M059J (cell line): ENCODE measurements at regions not wholly inside any gene's neighbourhood (a gene's known extent, or its start where the extent isn't known, plus 50 kb on each side); places are given as distances from the start of the nearest gene placed in this dataset.

Experiments used
- DNase-seq: peaks from one replicate; pipeline ENCODE4 v3.0.0-alpha.2; 2012; ENCODE audit warnings: low read depth

DNA sequence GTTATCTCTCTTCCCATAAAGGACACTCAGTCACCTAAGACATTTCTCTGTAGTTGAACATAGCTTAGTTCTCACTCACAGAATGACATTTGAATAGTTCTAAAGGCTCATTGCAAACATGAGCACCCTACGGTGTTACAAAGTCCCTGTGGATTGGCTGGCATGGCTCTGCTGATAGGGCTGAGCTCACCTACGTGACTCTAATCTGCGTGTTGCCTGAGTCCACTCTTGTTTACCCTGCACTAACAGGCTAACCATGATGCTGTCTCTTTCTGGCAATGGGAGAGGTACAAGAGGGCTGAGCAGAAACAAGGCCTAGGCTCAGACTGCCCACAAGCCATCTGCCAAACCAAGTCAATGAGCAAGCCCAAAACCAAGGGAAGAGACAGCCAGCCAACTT is 103.6 kb downstream of the PALM2AKAP2 start:
- DNase-seq: no peak

DNA sequence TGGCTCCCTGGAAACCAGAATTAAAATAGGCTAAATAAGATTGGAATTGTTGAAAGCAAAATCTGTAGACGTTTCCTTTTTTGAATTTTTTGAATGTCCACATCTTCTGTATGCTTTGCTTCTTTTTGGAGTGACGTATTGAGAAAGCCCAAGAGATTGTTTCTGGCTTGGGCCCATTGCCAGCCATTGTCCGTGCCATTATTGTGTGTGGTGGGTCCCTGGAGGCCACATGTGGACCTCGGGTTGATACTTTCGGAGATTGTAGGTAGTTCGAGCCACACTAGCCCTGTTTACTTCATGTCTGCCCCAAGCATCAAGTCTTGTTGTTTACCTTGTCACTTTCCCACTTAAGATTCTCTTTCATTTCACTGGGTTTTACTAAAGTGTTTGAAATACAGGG is 106.0 kb downstream of the PALM2AKAP2 start:
- no peak for DNase-seq

DNA sequence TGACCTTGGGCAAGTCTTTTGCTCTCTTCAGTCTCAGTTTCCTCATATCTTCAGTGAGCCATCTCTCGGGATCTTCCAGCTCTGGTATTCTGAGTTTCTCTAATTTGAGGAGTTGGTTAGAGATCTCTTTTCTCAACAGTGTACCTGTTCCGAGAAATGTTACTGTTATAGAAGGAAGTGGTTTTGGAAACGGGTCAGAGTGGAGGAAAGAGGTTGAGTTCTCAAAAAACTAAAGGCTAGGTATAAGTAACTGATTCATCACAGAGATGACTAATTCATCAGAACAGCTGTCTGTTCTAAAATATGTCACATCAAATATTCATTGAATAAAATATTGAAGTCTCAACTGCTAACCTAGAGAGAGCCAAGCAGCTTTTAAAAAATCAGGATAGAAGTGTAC is 106.6 kb downstream of the PALM2AKAP2 start:
- DNase-seq: peak; percentile 28

DNA sequence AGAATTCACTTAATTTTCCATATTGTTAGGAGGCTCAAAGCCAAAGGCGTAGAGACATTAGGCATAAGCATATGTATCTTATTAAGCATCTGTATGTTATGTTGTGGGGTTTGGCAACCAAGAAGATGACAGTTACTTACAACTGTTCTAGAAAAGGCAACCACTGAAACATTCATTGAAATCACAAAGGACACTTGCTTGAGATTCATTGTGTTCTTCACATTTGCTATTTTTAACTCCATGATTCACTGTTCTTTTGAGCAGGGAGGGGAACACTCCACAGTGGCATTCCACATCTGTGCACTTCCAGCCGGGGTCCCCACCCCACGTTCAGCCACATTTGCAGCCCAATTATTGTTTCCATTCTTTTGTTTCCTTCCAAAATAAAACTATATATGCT is 107.1 kb downstream of the PALM2AKAP2 start:
- DNase-seq: peak; percentile 44

DNA sequence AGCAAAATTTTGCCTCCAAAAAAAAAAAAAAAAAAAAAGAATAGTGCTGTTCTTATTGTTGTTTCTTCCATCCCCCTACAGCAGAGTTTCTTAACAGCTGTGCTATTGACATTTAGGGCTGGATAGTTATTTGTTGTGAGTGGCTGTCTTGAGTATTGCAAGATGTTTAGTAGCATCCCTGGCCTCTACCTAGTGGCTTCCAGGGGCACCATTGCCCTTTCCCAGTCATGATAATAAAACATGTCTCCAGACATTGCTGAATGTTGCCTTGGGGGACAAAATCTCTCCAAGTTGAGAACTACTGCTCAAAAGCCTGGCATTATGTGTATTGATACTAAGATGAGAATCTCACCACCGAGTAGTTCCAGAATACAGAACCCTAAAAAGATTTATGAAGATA is 108.7 kb downstream of the PALM2AKAP2 start:
- no peak for DNase-seq

DNA sequence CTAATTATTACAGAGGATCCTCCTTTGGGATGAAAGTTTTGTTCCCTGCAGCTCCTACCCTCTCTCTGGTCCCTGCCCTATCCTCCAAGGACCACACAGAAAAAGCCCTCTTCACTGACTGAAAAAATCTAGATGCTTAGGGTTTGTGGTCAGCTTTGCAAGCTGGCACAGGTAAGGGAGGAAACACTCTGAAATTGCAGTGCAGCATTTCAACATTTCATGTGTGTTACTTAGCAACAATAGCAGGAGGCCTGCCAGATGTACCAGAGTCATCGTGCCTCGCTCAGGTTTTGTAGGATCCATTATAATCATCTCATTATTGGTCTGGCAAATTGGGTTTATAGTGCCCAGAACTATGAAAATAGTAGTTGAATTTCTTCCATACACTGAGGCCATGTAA is 109.5 kb downstream of the PALM2AKAP2 start:
- no peak for DNase-seq

DNA sequence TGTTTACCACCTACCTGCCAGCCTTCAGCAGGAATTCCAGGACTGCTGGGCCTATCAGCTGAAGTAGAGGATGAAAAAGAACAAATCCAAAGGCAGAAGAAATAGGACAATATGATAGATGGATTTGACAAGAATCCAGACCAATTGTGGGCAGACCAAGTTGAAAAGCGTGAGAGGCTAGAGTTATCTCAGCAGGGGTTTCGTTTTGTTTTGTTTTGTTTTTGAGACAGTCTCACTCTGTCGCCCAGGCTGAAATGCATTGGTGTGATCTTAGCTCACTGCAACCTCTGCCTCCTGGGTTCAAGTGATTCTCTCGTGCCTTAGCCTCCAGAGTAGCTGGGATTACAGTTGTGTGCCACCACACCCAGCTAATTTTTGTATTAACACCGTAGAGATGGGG is 113.2 kb downstream of the PALM2AKAP2 start:
- DNase-seq: no peak

DNA sequence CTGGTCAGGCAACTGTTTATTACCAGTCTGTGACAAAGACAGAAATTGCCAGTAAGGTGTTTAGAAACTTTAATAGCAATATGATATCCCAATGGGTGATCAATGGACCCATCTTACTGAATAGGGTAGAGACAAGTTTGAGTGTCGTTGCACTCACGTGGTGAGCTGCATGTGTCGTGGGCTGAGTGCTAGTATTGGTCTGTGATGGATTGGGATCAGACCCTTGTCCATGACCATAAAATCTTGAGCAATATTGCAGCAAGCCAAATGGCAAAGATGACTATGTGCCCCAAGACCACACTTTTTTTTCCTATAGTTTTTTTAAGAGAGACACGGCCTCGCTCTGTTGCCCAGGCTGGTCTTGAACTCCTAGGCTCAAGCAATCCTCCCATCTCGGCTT is 114.5 kb downstream of the PALM2AKAP2 start:
- DNase-seq: no peak

DNA sequence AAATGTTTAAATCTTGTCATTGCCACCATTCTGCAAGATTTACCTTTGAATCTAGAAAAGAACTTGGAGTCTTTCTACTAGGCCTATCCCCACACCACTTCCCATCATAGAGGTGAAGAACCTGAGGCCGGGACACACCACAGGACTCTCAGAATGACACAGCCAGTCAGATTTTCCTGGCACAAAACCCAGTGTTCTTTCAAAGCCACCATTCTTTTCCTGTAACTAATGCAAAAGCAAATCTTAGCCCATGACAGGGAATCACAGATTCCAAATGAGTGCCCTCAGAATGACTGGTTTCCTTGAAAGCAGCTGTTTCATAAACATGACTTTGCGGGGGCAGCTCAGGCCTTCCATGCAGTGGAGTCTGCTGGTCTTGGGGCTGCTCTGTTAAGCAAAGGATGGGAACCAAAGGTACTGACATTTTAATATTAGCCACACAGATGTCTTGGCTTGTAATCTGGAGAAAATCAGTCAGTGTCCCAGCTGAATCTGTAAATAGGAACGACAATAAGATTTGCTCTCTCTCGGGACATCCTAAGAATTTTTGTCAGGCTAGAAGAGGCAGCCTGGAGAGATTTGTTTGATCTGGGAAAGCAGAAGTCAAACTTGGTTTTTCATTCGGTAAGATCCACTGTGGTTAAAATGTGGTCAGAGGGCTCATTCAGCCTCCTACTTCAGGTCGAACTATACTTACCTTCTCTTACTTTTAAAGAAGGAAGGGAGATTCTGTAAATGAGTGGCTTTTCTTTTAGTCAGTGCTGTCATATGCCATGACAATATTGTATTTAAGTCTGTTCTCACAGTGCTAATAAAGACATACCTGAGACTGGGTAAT is 115.1 kb downstream of the PALM2AKAP2 start:
- peak; percentile 90 for DNase-seq

DNA sequence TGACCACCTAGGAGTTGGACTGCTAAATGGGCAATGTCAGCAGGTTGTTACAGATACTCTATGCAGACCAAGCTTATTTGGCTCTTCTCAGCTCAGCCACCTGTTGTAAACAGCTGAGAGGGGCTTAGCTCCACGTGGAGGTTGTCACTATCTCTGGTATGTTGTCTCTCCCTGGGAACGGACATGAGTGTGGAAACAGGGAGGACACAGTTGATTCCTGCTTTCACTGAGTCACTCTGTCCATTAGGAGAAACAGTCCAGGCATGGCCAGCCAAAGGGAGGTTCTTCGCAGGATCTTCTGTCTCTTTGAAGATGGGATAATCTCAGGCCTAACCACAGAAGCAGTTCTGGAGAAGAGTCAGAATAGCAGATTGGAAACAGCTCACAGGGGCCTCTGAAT is 121.2 kb downstream of the PALM2AKAP2 start:
- no peak for DNase-seq

DNA sequence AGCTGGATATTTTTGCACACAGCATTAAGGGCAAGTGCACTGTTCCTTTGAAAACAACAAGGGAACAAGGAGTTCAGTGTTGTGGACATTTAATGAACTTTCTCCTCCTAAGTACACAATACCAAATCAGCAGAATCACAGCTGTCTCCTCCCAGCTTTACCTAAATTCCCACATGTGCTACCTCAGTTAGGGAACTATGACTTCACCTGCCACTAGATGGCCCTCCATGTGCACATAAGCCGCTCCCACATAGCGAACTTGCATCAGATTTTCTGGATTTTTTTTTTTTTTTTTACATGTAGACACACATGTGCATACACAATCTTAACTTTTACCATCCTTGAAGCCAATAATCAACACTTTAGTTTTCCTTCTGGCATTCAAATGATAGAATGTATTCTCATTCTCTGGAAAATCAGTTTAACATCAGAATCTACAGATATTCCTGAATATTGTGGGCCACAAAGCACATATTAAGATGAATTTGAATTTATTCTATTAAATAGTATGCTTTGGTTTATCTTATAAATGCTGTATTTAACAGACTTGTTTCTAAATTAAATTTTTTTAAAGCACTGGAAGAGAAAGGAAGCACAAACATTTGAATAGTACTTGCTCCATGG is 123.6 kb downstream of the PALM2AKAP2 start:
- peak; percentile 72 for DNase-seq

DNA sequence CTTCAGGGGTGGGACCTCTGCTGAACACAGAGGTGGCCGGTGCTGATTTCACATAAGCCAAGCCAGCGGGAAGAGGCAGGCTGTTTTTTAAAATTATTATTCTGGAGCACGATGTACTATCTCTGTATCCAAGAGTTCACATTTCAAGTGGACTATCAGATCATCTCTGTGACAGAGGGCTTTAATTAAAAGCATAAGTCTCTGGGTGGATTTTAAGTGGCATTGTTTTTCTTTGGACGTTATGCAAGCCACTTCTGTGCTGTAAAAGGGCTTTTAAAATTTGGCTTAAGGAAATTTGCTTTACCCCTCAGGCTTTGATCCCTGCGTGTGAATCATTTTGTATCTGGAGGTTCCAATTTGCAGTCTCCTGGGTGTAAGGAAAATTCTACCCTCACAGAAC is 124.7 kb downstream of the PALM2AKAP2 start:
- DNase-seq: no peak

DNA sequence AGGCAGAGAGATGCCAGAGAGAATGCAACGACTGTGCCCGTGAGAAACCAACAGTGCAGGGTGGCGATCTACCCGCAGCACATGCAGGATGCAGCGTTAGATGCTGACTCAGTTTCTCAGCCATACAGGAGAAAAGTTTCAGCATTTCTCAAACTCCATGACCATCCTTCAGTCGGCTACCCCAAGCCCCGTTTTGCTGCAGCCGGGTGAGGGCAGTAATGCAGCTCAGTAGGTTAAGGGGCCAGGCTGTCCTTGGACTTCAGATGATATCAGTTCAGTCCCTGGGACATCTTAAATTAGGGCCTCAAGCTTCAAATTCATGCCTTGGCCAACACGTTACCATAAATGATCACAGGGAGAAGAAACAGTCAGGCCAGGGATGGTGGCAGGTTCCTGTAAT is 125.5 kb downstream of the PALM2AKAP2 start:
- DNase-seq: no peak

DNA sequence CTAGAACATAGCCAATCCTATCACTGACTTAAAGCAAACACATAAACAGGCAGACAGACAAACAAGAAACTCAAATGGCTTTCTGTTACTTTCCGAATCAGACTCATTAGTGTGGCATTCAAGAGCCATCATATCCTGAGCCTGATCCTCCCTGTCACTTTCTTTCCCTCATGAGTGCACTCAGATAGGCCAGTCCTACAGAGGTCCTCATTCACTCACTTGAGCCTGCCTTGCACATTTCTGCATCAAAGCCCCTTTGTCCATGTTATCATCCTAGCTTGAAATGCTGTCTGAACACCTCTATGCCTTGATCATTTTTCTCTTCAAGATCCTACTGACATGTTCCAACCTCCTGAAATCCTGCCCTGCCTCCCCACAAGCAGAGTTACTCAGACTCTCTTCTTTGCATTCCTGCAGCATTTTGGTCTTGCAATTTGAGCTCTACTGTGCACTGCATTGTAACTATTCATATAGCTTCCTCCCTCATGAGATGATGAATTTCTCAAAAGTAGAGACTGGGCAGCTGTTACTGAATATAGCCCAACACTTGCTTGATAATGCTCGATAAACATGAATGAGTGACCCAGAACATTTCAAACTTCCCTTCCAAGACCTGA is 126.9 kb downstream of the PALM2AKAP2 start:
- DNase-seq: no peak

DNA sequence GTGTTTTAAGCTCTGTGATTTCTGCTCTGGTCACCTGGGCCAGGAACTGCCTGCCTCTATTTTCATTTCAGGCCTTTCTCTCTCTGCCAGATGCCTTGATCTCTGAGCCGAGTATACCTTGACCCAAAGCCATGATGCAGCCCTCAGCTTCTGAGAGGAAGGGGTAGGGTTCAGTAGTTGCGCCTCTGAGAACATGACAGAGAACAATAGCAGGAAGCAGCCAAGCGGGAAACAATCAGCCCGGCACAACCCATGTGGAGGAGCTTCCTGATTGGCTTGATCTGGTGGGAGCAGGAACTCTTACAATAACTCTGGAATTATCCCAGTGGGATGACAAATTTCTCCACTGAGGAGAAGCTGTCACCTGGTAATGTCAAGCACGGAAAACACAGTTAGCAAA is 127.4 kb downstream of the PALM2AKAP2 start:
- DNase-seq: no peak

DNA sequence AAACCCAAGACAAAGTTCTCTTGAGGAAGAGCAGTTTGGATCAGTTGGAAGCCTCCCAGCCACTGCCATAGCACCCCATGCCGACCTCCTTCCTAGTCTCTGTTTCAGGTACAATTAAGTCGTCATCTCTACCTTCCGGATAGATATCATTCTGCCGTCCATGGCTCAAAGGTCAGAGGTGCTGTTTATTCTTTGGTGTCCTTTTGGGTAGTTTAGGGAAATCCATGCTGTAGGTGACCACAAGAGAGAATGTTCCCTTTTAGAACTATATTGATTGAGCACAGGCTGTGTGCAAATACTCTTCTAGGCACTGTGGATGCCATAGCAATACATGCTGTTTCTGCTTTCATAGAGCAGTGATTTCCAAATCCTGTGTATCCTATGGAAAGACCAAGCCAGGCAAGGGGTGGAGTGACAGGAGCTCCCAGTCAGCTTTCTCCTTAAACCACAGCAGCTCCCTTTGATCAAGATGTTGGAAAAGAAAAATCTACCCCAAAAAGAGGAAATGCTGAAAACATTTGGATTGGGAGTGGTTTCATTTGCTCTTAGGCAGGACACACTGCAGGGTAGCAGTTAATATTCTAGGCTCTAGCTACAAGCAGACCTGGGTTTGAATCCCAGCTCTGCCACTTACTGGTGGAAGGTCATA is 127.9 kb downstream of the PALM2AKAP2 start:
- DNase-seq: no peak

DNA sequence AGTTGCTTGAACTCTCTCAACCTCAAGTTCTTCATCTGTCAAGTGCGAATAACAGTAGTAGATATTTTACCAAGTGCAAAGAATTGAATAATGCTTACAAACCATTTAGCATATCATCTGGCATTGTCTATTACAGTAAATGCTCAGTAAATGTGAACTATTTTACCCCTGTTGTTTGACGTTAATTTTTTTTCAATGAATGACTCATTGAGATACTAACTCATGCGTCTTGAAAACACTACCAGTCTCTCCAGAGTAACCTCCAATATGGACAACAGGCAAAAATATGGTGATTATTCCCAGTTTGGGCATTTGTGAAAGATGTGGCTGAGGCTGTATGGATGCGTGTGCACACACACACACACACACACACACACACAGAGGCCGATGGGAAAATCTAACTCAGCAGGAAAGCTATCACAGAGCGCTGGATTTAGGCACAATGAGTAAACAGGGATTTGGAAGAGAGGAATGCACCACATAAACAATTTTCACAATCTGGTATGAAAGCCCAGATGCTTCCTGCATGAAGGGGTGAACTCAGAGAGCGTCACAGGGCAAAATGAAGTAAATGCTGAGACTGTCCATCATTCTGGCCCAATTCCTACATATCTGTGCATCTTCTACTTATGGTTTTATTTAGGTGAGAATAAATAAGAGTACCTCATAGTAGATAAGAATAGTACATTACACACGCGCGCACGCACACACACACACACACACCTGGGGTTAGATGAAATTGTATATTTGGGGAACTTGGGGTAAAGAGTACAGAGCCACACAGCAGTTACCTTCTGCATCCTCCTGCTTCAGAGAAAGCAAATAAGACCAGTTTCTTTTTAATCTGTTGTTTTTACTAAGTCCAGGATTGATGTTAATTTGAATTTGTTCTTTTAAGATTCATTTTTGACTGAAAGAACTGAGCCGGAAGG is 128.7 kb downstream of the PALM2AKAP2 start:
- DNase-seq: peak; percentile 56

DNA sequence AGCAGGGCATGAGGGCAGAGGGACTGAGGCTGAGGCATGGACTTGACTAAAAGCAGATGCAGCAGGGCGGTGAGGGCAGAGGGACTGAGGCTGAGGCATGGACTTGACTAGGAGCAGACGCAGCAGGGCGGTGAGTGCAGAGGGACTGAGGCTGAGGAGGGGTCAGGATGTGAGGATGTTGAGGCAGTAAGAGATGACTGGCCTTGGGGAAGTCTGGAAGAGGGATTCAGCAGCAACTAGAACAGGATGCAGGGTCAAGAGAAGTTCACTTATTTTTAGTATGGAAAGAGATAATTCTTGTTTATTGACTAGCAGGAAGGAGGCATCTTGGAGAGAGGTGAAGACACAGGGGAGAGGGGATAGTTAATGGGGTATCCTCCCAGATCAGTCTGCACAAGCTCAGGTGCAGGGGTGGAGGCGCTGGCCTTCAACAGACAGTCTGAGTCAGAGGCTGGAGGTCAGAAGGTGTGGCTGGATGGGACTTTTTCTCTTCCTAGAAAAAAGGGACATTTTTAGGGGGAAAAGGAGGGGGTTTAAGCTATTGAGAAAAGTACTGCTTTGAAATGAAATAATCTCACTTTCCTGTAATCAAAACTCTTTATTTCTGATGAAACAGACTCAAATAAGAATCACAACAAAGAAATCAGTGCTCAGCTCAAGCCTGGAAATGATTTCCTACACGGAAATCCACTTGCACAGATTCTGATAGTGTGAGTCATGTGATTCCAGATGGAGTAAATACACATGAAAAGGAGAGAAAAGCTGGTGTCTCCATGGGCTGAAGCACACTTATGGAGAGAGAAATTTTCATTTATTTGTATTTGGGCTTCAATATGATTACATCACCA is 130.9 kb downstream of the PALM2AKAP2 start:
- DNase-seq: peak; percentile 76

DNA sequence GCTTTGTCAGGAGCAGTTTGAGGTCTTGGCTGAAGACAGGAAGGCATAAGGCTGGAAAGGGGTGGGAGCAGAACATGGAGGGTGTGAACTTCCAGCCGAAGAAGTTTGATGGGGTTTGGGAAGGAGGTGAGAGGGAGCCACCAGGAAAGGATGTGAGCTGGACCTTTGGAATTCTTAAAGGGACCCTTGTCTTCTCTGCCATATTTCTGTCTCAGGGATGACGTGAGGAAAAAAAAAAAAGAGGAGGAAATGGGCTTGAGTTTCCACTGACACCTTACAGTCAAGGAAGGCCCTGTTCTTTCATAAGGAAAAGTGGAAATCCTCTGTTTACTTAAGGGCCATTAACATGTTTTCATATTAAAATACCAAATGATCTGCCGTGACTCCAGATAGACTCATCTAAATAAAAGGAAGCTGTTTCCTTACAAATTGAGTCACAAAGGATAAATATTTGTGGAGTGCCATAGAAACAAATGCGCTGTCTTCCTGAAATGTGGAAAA is 132.1 kb downstream of the PALM2AKAP2 start:
- peak; percentile 87 for DNase-seq

DNA sequence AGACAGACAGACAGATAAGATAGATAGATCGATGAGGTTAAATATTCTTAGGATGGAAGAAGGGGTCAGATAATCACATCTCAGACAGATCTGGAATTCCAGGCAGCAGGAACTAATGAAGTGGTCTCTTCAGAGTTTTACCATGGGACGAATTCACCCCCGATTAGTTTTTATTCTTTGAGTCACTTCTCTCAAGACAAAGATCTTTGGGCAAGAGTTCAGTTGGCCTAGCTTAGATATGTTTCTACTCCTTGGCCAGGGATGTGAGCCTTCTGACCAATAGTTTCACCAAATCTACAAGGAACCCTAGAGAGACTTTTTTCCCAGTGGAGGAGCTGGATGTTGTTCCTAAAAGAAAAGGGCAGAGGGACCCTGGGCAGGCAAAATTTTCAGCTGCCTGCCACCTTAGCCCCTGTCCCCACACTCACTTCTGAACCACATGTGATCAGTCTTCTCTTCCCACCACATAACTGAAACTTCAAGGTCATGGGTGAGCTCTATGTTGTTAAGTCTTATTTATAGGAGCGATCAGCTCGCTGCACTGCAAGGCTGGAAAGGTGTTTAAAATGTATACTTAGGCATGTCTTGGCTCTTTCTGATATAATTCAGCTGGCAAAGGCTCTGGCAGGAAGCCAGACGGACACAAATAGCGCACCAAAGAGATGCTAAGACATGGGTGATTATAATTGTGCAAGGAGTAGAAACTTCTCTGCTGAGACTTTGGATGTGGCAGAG is 132.9 kb downstream of the PALM2AKAP2 start:
- peak; percentile 36 for DNase-seq
